ENCODE measurements at regions not wholly inside any gene's neighbourhood (a gene's known extent, or its start where the extent isn't known, plus 50 kb on each side); places are given as distances from the start of the nearest gene placed in this dataset.
"Not testable (repeated sequence)": the region's sequence is repeated elsewhere in the genome, so short reads cannot be mapped to it uniquely, and the experiment has no call there.

DNA sequence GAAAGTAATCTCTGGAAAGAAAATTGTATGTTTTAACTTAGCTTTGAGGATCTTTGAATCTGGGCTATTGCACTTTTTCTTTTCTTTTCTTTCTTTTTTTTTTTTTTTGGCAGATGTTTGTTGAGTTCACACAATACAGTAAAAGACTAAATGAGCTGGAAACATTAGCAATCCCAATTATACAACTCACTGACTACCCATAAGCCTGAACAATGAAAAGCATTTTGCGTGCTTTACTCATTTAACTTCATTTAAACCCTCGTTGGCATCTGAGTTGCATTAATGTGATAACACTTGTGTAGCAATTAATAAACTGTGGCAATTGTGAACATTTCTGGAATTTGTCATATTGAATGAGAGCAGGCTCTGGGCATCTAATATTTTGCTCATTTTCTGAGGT, 269.4 kb upstream of the RBMS3 start:
- CTCF ChIA-PET = no interaction called here
- no peak for DNase-seq (ENCODE audit: low read depth)

DNA sequence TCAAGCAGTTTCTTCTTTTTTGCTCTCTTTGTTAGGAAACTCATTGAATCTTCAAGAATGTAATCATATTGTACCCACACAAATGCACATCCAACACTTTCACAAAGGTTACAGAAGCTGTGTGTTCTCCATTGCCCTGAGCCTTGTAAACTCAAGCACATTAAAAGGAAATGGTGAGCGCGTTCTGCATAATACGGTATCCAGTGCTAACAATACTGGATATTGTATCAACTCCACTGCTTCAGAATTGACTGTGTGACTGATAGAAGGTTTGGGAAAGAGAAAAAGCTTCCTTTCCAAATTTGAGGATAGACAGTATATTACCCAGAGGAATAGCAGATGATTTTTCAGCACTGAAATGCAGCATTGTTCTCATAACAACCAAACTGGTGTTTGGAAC, 268.9 kb upstream of the RBMS3 start:
- DNase-seq (ENCODE audit: low read depth) = no peak
- H3K4me3 ChIP-seq (ENCODE audit: low read depth, low read length) = no peak overlapping the region
- ChIA-PET CTCF (no interaction called here), POLR2A (no interaction called here)
- H3K36me3 ChIP-seq (ENCODE audit: control insufficient read depth, insufficient read depth, low read length) = no peaks in the 10 kb centered on the region
- no peaks in the 10 kb centered on the region; the same call in 1 of the 2 replicates for H3K27me3 ChIP-seq (ENCODE audit: control insufficient read depth, insufficient read depth, low read length)
- TF ChIP-seq, protein P1, sequence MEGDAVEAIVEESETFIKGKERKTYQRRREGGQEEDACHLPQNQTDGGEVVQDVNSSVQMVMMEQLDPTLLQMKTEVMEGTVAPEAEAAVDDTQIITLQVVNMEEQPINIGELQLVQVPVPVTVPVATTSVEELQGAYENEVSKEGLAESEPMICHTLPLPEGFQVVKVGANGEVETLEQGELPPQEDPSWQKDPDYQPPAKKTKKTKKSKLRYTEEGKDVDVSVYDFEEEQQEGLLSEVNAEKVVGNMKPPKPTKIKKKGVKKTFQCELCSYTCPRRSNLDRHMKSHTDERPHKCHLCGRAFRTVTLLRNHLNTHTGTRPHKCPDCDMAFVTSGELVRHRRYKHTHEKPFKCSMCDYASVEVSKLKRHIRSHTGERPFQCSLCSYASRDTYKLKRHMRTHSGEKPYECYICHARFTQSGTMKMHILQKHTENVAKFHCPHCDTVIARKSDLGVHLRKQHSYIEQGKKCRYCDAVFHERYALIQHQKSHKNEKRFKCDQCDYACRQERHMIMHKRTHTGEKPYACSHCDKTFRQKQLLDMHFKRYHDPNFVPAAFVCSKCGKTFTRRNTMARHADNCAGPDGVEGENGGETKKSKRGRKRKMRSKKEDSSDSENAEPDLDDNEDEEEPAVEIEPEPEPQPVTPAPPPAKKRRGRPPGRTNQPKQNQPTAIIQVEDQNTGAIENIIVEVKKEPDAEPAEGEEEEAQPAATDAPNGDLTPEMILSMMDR (IDR thresholded peaks at IDR 0.05; ENCODE audit: insufficient read depth, low read depth, low read length) = no peak

More for the DNA sequence above, 269.4 kb upstream of the RBMS3 start:
- H3K4me3 ChIP-seq (ENCODE audit: low read depth, low read length) = no peak overlapping the region
- TF ChIP-seq, protein P1 (IDR thresholded peaks at IDR 0.05; ENCODE audit: insufficient read depth, low read depth, low read length) = no peak
- H3K27me3 ChIP-seq (ENCODE audit: control insufficient read depth, insufficient read depth, low read length) = no peaks in the 10 kb centered on the region; the same call in 1 of the 2 replicates
- POLR2A ChIA-PET = no interaction called here
- no peaks in the 10 kb centered on the region for H3K36me3 ChIP-seq (ENCODE audit: control insufficient read depth, insufficient read depth, low read length)

DNA sequence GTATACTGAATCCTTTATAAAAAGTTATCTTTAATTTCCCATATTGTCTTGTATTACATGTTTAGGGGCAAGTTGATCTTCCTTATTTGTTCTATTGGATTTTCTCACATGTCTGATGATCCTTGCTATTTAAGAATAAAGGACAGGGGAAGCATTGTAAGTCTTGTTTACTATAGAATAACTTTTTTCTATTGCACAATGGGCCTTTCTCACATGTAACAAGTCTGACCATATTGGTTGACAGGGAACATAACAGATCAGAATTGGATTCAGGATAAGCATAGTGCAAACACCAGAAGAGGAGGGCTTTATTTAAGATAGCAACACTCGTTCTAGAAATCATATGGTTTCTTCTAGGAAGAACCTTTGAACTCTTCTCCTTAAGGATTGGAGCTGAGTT, 257.9 kb upstream of the RBMS3 start:
- Histone ChIP-seq H3K27me3 (ENCODE audit: control insufficient read depth, insufficient read depth, low read length) (no peaks in the 10 kb centered on the region), H3K4me3 (ENCODE audit: low read depth, low read length) (no peak overlapping the region), H3K36me3 (ENCODE audit: control insufficient read depth, insufficient read depth, low read length) (no peaks in the 10 kb centered on the region)
- ChIA-PET CTCF (no interaction called here), POLR2A (no interaction called here)
- TF ChIP-seq, protein P1 (IDR thresholded peaks at IDR 0.05; ENCODE audit: insufficient read depth, low read depth, low read length) = no peak
- DNase-seq (ENCODE audit: low read depth) = no peak

DNA sequence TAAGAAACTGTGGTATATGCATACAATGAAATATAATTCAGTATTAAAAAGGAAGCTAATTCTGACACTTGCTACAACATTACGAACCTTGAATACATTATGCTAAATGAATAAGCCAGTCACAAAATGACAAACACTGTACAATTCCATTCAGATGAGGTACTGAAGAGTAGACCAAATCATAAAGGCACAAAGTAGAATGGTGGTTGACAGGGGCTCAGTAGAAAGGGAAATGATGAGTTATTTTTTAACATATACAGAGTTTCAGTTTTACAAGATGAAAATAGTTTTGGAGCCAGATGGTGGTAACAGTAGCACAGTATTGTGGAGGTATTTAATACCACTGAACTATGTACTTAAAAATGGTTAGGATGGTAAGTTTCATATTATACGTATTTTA, 254.6 kb upstream of the RBMS3 start:
- CTCF ChIA-PET = no interaction called here
- TF ChIP-seq, protein P1 (IDR thresholded peaks at IDR 0.05; ENCODE audit: insufficient read depth, low read depth, low read length) = no peak
- Histone ChIP-seq H3K4me3 (ENCODE audit: low read depth, low read length) (no peak overlapping the region), H3K27me3 (ENCODE audit: control insufficient read depth, insufficient read depth, low read length) (no peaks in the 10 kb centered on the region), H3K36me3 (ENCODE audit: control insufficient read depth, insufficient read depth, low read length) (no peaks in the 10 kb centered on the region)
- POLR2A ChIA-PET = no interaction called here
- DNase-seq (ENCODE audit: low read depth) = no peak

DNA sequence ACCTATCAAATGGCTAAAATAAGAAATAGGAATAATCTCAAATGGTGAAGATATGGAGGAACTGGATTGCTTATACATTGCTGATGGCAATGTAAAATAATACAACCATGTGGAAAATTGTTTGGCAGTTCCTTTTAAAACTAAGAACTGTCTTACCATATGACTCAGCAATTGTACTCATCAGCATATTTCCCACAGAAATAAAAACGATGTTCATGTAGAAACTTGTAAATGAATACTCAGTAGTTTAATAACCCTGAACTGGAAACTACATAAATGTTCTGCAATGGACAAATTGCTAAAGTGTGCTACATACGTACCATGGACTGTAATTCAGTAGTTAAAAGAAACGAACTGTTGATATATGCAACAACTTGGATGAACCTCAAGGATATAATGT, 253.9 kb upstream of the RBMS3 start:
- Histone ChIP-seq H3K36me3 (ENCODE audit: control insufficient read depth, insufficient read depth, low read length) (no peaks in the 10 kb centered on the region), H3K4me3 (ENCODE audit: low read depth, low read length) (no peak overlapping the region), H3K27me3 (ENCODE audit: control insufficient read depth, insufficient read depth, low read length) (no peaks in the 10 kb centered on the region)
- POLR2A ChIA-PET = no interaction called here
- CTCF ChIA-PET = no interaction called here
- DNase-seq (ENCODE audit: low read depth) = no peak
- TF ChIP-seq, protein P1 (IDR thresholded peaks at IDR 0.05; ENCODE audit: insufficient read depth, low read depth, low read length) = no peak

DNA sequence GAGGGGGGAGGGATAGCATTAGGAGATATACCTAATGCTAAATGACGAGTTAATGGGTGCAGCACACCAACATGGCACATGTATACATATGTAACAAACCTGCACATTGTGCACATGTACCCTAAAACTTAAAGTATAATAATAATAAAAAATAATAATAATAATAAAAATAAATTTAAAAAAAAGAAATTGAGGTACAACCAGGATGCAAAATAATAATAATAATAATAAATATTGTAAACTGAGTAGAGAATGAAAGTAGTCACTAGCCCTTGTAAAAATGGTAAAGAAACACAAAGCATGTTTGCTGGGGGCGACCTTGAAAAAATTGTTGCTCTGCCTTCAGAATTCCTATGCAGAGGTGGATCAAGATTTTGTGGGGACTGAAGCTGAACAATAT, 249.7 kb upstream of the RBMS3 start:
- H3K36me3 ChIP-seq (ENCODE audit: control insufficient read depth, insufficient read depth, low read length); CTCF ChIA-PET; H3K4me3 ChIP-seq (ENCODE audit: low read depth, low read length); POLR2A ChIA-PET; DNase-seq (ENCODE audit: low read depth); H3K27me3 ChIP-seq (ENCODE audit: control insufficient read depth, insufficient read depth, low read length): not testable (repeated sequence)

Data from BJ (cell line).